PFSK-1 (cell line): ENCODE measurements at regions not wholly inside any gene's neighbourhood (a gene's known extent, or its start where the extent isn't known, plus 50 kb on each side); places are given as distances from the start of the nearest gene placed in this dataset.

Experiments
- POLR2AphosphoS5 ChIP-seq: IDR thresholded peaks from 2 replicates; pipeline ENCODE4 v1.6.1; 2012; ENCODE audit warnings: low read depth, mild to moderate bottlenecking, control low read depth, low read length, moderate library complexity
- REST ChIP-seq, 2 experiments: IDR thresholded peaks; 2 replicates each; pipeline versions ENCODE4 v1.6.1 to v1.8.0; 2011 to 2012; ENCODE audit warnings: low read depth in 2 of 2, low read length in 2 of 2, control low read depth in 1 of 2, inconsistent platforms in 1 of 2, mild to moderate bottlenecking in 1 of 2, moderate library complexity in 1 of 2; ENCODE audit not compliant: insufficient read depth in 1 of 2
- SIN3A ChIP-seq: IDR thresholded peaks from 2 replicates; pipeline ENCODE4 v1.6.1; 2012; ENCODE audit warnings: mild to moderate bottlenecking, low read length, moderate library complexity, borderline replicate concordance; ENCODE audit not compliant: insufficient read depth

GRCh38 chr21:19320291-19320690 is 916.7 kb upstream of the TMPRSS15 start:
- no peak for TF ChIP-seq REST (IDR thresholded peaks at IDR 0.05; ENCODE audit: insufficient read depth in 1 of 2, low read depth in 2 of 2, low read length in 2 of 2)
- TF ChIP-seq POLR2AphosphoS5, result no peak
- TF ChIP-seq SIN3A, result no peak
